Jurkat, Clone E6-1 (cell line): ENCODE measurements at regions not wholly inside any gene's neighbourhood (a gene's known extent, or its start where the extent isn't known, plus 50 kb on each side); places are given as distances from the start of the nearest gene placed in this dataset.

Experiments
- DNase-seq: peaks from one replicate; pipeline ENCODE4 v3.0.0-alpha.2; 2011; ENCODE audit warnings: low read depth, low spot score
- H3K4me3 ChIP-seq: 2 replicates; pipeline ENCODE4 v1.5.1; 2011; ENCODE audit warnings: mild to moderate bottlenecking, low read length, control low read depth, moderate library complexity

GRCh38 chr12:98344046-98344930 is 171.1 kb upstream of the TMPO start:
- DNase-seq = no peak

GRCh38 chr12:98345308-98345876 is 170.0 kb upstream of the TMPO start:
- DNase-seq = peak; percentile 46
- no peak overlapping the region for H3K4me3 ChIP-seq

More at GRCh38 chr12:98344046-98344930, 171.1 kb upstream of the TMPO start:
- H3K4me3 ChIP-seq = no peak overlapping the region

- DNase-seq = no peak
- no peak overlapping the region for H3K4me3 ChIP-seq
Observed at GRCh38 chr12:98351089-98351488, 164.3 kb upstream of the TMPO start.

- no peak for DNase-seq
Observed at GRCh38 chr12:98351784-98352183, 163.6 kb upstream of the TMPO start.

GRCh38 chr12:98352218-98352811 is 163.1 kb upstream of the TMPO start:
- no peak overlapping the region for H3K4me3 ChIP-seq
- no peak for DNase-seq

More at GRCh38 chr12:98351784-98352183, 163.6 kb upstream of the TMPO start:
- H3K4me3 ChIP-seq = no peak overlapping the region

GRCh38 chr12:98352835-98353234 is 162.6 kb upstream of the TMPO start:
- no peak overlapping the region for H3K4me3 ChIP-seq
- DNase-seq = no peak

GRCh38 chr12:98354520-98355035 is 160.8 kb upstream of the TMPO start:
- no peak for DNase-seq

GRCh38 chr12:98355322-98355721 is 160.1 kb upstream of the TMPO start:
- DNase-seq = no peak
- H3K4me3 ChIP-seq = no peak overlapping the region

More at GRCh38 chr12:98354520-98355035, 160.8 kb upstream of the TMPO start:
- no peak overlapping the region for H3K4me3 ChIP-seq

GRCh38 chr12:98355933-98356332 is 159.5 kb upstream of the TMPO start:
- H3K4me3 ChIP-seq = no peak overlapping the region

GRCh38 chr12:98358144-98358543 is 157.2 kb upstream of the TMPO start:
- no peak overlapping the region for H3K4me3 ChIP-seq
- DNase-seq = no peak

More at GRCh38 chr12:98355933-98356332, 159.5 kb upstream of the TMPO start:
- DNase-seq = no peak

GRCh38 chr12:98359856-98360255 is 155.5 kb upstream of the TMPO start:
- no peak for DNase-seq
- H3K4me3 ChIP-seq = no peak overlapping the region

GRCh38 chr12:98360401-98360800 is 155.0 kb upstream of the TMPO start:
- DNase-seq = no peak

GRCh38 chr12:98369581-98369980 is 145.8 kb upstream of the TMPO start:
- DNase-seq = no peak
- no peak overlapping the region for H3K4me3 ChIP-seq

More at GRCh38 chr12:98360401-98360800, 155.0 kb upstream of the TMPO start:
- H3K4me3 ChIP-seq = no peak overlapping the region

- no peak overlapping the region for H3K4me3 ChIP-seq
- DNase-seq = peak; percentile 61
Observed at GRCh38 chr12:98370976-98371375, 144.4 kb upstream of the TMPO start.

GRCh38 chr12:98371419-98371818 is 144.0 kb upstream of the TMPO start:
- H3K4me3 ChIP-seq = no peak overlapping the region
- DNase-seq = peak; percentile 24

GRCh38 chr12:98372340-98373024 is 142.9 kb upstream of the TMPO start:
- no peak overlapping the region for H3K4me3 ChIP-seq
- no peak for DNase-seq

GRCh38 chr12:98373025-98373554 is 142.3 kb upstream of the TMPO start:
- no peak overlapping the region for H3K4me3 ChIP-seq
- DNase-seq = peak; percentile 60

GRCh38 chr12:98374007-98374406 is 141.4 kb upstream of the TMPO start:
- peak; percentile 53 for DNase-seq
- no peak overlapping the region for H3K4me3 ChIP-seq

- DNase-seq = no peak
- H3K4me3 ChIP-seq = no peak overlapping the region
Observed at GRCh38 chr12:98379106-98379505, 136.3 kb upstream of the TMPO start.
